ENCODE measurements at regions not wholly inside any gene's neighbourhood (a gene's known extent, or its start where the extent isn't known, plus 50 kb on each side); places are given as distances from the start of the nearest gene placed in this dataset.

DNA sequence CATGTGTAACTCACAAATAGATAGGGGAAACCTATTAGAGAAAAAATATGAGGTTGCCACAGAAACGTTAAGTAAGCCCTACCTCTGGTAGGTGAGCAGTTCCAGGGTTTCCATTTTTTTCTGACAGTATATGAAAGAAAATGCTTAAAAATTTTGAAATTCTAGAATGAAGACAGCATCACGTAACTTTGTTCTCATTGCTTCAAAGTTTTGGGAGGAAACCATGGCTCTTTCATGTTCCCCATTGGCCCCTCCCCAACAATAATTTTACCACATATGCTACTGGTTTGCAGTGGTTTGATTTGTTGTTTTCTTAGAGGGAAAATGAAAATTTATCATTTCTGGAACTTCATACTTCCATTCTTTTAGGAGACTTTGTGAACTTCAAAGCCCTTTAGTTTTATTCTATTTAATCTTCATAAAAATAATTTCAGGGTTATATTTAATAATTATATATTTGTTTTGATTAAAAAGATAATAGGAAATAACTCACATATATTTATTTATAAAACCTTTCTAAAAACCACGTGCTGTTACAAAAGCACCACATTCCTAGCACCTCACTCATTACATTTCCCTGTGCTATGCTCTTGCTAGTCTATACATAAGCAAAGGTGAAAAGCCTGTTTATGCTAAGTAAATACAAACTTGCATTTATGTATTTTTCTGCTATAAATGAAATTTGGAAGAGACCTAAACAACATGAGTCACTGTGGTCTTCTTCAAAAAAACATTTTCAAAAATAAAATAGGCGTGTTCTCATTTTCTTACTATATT, 113.4 kb downstream of the CASP12 start:
- CTCF ChIA-PET (ENCODE audit: partially characterized antibody), result no interaction called here
- Histone ChIP-seq H3K14ac (ENCODE audit: insufficient read length) (no peak overlapping the region), H4K8ac (ENCODE audit: extremely low read depth, insufficient read depth, low read length) (no peak overlapping the region), H3K27me3 (replicated peaks in 1 of 4; ENCODE audit: control insufficient read depth in 3 of 4, extremely low read depth in 1 of 4, insufficient read depth in 3 of 4, low read length in 3 of 4) (no peaks in the 10 kb centered on the region), H3K9me3 (ENCODE audit: insufficient read depth in 2 of 2, low read depth in 1 of 2, low read length in 1 of 2) (no peaks in the 10 kb centered on the region), H3K79me1 (ENCODE audit: low read depth, low read length) (no peaks in the 10 kb centered on the region), H2BK5ac (ENCODE audit: low read depth, low read length) (no peak overlapping the region), H2BK20ac (ENCODE audit: low read length) (no peak overlapping the region), H3K18ac (ENCODE audit: extremely low read depth, low read length) (no peak overlapping the region), H3K4ac (replicated peaks; ENCODE audit: insufficient read length, low read depth, low read length) (no peak overlapping the region), H2AFZ (ENCODE audit: low read length) (no peak overlapping the region), H3K23me2 (ENCODE audit: low read depth, low read length) (no peaks in the 10 kb centered on the region), H3K79me2 (ENCODE audit: control insufficient read depth in 1 of 2, insufficient read depth in 2 of 2, low read length in 2 of 2) (no peaks in the 10 kb centered on the region), H2BK12ac (ENCODE audit: low read depth, low read length) (no peak overlapping the region), H4K20me1 (replicated peaks in 1 of 2; ENCODE audit: control insufficient read depth in 1 of 2, insufficient read depth in 2 of 2, low read length in 2 of 2) (no peaks in the 10 kb centered on the region), H3K9ac (replicated peaks in 1 of 4; ENCODE audit: extremely low read depth in 1 of 4, low read depth in 3 of 4, low read length in 3 of 4) (no peak overlapping the region), H3K4me3 (ENCODE audit: extremely low read depth in 1 of 4, insufficient read depth in 2 of 4, low read depth in 3 of 4, low read length in 4 of 4) (no peak overlapping the region), H3K4me2 (ENCODE audit: insufficient read depth in 1 of 2, low read depth in 2 of 2, low read length in 2 of 2) (no peak overlapping the region), H3K36me3 (ENCODE audit: control insufficient read depth in 2 of 4, insufficient read depth in 4 of 4, low read length in 3 of 4) (no peaks in the 10 kb centered on the region), H3K56ac (replicated peaks; ENCODE audit: insufficient read length, low read depth, low read length) (no peak overlapping the region), H2BK15ac (ENCODE audit: low read length) (no peak overlapping the region), H4K5ac (ENCODE audit: insufficient read length, low read depth, low read length) (no peak overlapping the region), H3K4me1 (replicated peaks in 1 of 4; ENCODE audit: control insufficient read depth in 3 of 4, insufficient read depth in 4 of 4, low read length in 3 of 4) (peaks cover 2 to 4% (median 4%) of the 10 kb centered on the region in 4 experiments; a peak in 4 of 7 replicates), H2BK120ac (replicated peaks; ENCODE audit: low read depth, low read length) (no peak overlapping the region), H3K27ac (ENCODE audit: low read depth, low read length) (no peak overlapping the region), H3K23ac (ENCODE audit: insufficient read length) (no peak overlapping the region), H4K91ac (replicated peaks; ENCODE audit: insufficient read length, low read length) (no peak overlapping the region), H2AK5ac (ENCODE audit: low read depth, low read length) (no peak overlapping the region)
- FAIRE-seq, result no peak
- POLR2A ChIA-PET (ENCODE audit: partially characterized antibody), result no interaction called here
- no peak for DNase-seq (ENCODE audit: low read depth in 1 of 2, low spot score in 2 of 2)
- TF ChIP-seq TAF7 (optimal IDR thresholded peaks at IDR 0.05; ENCODE audit: borderline replicate concordance, low read depth, low read length), result no peak
- TF ChIP-seq ASH2L (IDR thresholded peaks at IDR 0.05; ENCODE audit: low read length), result no peak
- TF ChIP-seq HDAC2 (IDR thresholded peaks at IDR 0.05; ENCODE audit: borderline replicate concordance in 1 of 2, low read depth in 2 of 2, low read length in 2 of 2), result no peak
- TF ChIP-seq ATF3 (IDR thresholded peaks at IDR 0.05; ENCODE audit: insufficient read depth, low read depth, low read length), result no peak
- no peak for TF ChIP-seq SIRT6 (IDR thresholded peaks at IDR 0.05; ENCODE audit: low read length)
- WGBS, 2 experiments (ENCODE audit: extremely low coverage in 1 of 2, insufficient coverage in 1 of 2, insufficient read length in 1 of 2, insufficient replicate concordance in 2 of 2, low coverage in 1 of 2, low lambda C conversion rate in 2 of 2, missing lambda C conversion rate in 1 of 2), result 81% methylated on average over 4 of the region's 4 CpGs; no CpG with 5 or more reads in 1 of the 2 experiments

All from H1 (cell line).